ENCODE measurements at regions not wholly inside any gene's neighbourhood (a gene's known extent, or its start where the extent isn't known, plus 50 kb on each side); places are given as distances from the start of the nearest gene placed in this dataset.

GRCh38 chr5:67483453-67484030 lies 286.9 kb upstream of the CD180 start:
- TF ChIP-seq CTCF (IDR thresholded peaks at IDR 0.05), result no peak
- Histone ChIP-seq H3K4me3 (no peak overlapping the region), H3K9me3 (no peaks in the 10 kb centered on the region)

GRCh38 chr5:67481362-67481761 lies 284.8 kb upstream of the CD180 start:
- DNase-seq (ENCODE audit: low spot score), result no peak
- H3K4me3 ChIP-seq, result no peak overlapping the region
- no peak for TF ChIP-seq CTCF (IDR thresholded peaks at IDR 0.05)
- no peak overlapping the region for H3K27ac ChIP-seq
- H3K27me3 ChIP-seq, result no peaks in the 10 kb centered on the region
- H3K36me3 ChIP-seq, result no peaks in the 10 kb centered on the region
- no peaks in the 10 kb centered on the region for H3K4me1 ChIP-seq
- no peaks in the 10 kb centered on the region for H3K9me3 ChIP-seq

More at GRCh38 chr5:67483453-67484030, 286.9 kb upstream of the CD180 start:
- H3K27ac ChIP-seq, result no peak overlapping the region
- H3K36me3 ChIP-seq, result no peaks in the 10 kb centered on the region
- no peaks in the 10 kb centered on the region for H3K4me1 ChIP-seq
- no peaks in the 10 kb centered on the region for H3K27me3 ChIP-seq
- DNase-seq (ENCODE audit: low spot score), result no peak

- TF ChIP-seq CTCF (IDR thresholded peaks at IDR 0.05), result no peak
- no peak for DNase-seq (ENCODE audit: low spot score)
- Histone ChIP-seq H3K36me3 (no peaks in the 10 kb centered on the region), H3K27me3 (no peaks in the 10 kb centered on the region), H3K4me1 (no peaks in the 10 kb centered on the region), H3K27ac (no peak overlapping the region), H3K9me3 (no peaks in the 10 kb centered on the region), H3K4me3 (no peak overlapping the region)
Measured at GRCh38 chr5:67478337-67478736, 281.7 kb upstream of the CD180 start.

GRCh38 chr5:67476995-67477394 lies 280.4 kb upstream of the CD180 start:
- H3K27me3 ChIP-seq, result no peaks in the 10 kb centered on the region
- no peaks in the 10 kb centered on the region for H3K36me3 ChIP-seq
- no peak overlapping the region for H3K27ac ChIP-seq

GRCh38 chr5:67476531-67476930 lies 279.9 kb upstream of the CD180 start:
- Histone ChIP-seq H3K9me3 (peaks cover 0 to 3% of the 10 kb centered on the region in 2 donors), H3K27ac (no peak overlapping the region), H3K36me3 (no peaks in the 10 kb centered on the region), H3K4me3 (no peak overlapping the region), H3K4me1 (no peaks in the 10 kb centered on the region), H3K27me3 (no peaks in the 10 kb centered on the region)
- TF ChIP-seq CTCF (IDR thresholded peaks at IDR 0.05), result no peak
- no peak for DNase-seq (ENCODE audit: low spot score)

More at GRCh38 chr5:67476995-67477394, 280.4 kb upstream of the CD180 start:
- no peaks in the 10 kb centered on the region for H3K4me1 ChIP-seq
- DNase-seq (ENCODE audit: low spot score), result no peak
- no peak for TF ChIP-seq CTCF (IDR thresholded peaks at IDR 0.05)
- no peaks in the 10 kb centered on the region for H3K9me3 ChIP-seq
- no peak overlapping the region for H3K4me3 ChIP-seq

GRCh38 chr5:67475489-67475888 lies 278.9 kb upstream of the CD180 start:
- H3K4me1 ChIP-seq, result no peaks in the 10 kb centered on the region
- no peaks in the 10 kb centered on the region for H3K27me3 ChIP-seq
- no peak for TF ChIP-seq CTCF (IDR thresholded peaks at IDR 0.05)
- H3K27ac ChIP-seq, result no peak overlapping the region
- no peak for DNase-seq (ENCODE audit: low spot score)
- no peak overlapping the region for H3K4me3 ChIP-seq
- H3K9me3 ChIP-seq, result peaks cover 0 to 9% of the 10 kb centered on the region in 2 donors
- no peaks in the 10 kb centered on the region for H3K36me3 ChIP-seq

Measured in right atrium auricular region (tissue), 2 donors.